Stomach (tissue), 4 donors: ENCODE measurements at regions not wholly inside any gene's neighbourhood (a gene's known extent, or its start where the extent isn't known, plus 50 kb on each side); places are given as distances from the start of the nearest gene placed in this dataset.
"Not testable (repeated sequence)": the region's sequence is repeated elsewhere in the genome, so short reads cannot be mapped to it uniquely, and the experiment has no call there.

ENCODE experiments used
- CTCF ChIP-seq, 7 experiments: fragments of 450-650 bp in 4 of 7; fragments of 200-600 bp in 3 of 7; sonication (generic) in 3 of 7; IDR thresholded peaks; one replicate each; pipeline ENCODE4 v1.5.1; 2016 to 2019; ENCODE audit warnings: antibody characterized with exemption in 7 of 7, control low read depth in 2 of 7, mild to moderate bottlenecking in 1 of 7
- EP300 ChIP-seq: sonication (generic); formaldehyde crosslinking; IDR thresholded peaks from one replicate; pipeline ENCODE4 v1.6.1; 2017; ENCODE audit warnings: antibody characterized with exemption
- POLR2A ChIP-seq, 4 donors: fragments of 450-650 bp; IDR thresholded peaks; one replicate each; pipeline ENCODE4 v1.6.1; 2016; ENCODE audit warnings: antibody characterized with exemption in 4 of 4, control low read depth in 2 of 4, mild to moderate bottlenecking in 1 of 4, moderate library complexity in 1 of 4

GRCh38 chr2:116806505-116806904 lies 1008.0 kb upstream of the DDX18 start:
- not testable (repeated sequence) for TF ChIP-seq CTCF (IDR thresholded peaks at IDR 0.05); EP300; POLR2A (IDR thresholded peaks at IDR 0.05)
